HG03196 (cell line): ENCODE measurements at regions not wholly inside any gene's neighbourhood (a gene's known extent, or its start where the extent isn't known, plus 50 kb on each side); places are given as distances from the start of the nearest gene placed in this dataset.

Experiments used
- ATAC-seq: cut with Tn5 transposase; IDR thresholded peaks from one replicate; pipeline ENCODE4 v1.9.1; 2021; ENCODE audit not compliant: unreplicated experiment

GRCh38 chr1:194151056-194151455, 964.6 kb upstream of the B3GALT2 start:
- ATAC-seq, result no peak

DNA sequence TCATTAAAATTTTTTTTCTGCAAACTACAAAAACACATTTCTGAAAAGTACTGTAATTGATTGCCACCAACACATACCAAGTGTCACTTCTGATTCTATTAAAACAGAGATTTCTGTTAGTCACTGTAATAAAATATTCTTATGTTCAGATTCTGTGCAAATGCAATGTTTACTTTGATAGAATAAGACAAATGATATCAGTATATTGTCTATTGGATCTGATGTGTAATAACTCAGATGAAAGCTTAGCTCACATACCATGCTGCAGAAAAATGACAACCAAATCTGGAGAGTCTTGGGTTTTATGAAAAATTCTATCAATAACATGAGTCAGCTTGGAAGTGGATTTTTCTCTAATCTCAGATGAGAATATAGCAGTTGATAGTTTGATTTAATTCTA, 963.8 kb upstream of the B3GALT2 start:
- ATAC-seq, result no peak

- ATAC-seq, result no peak
These were observed 946.7 kb upstream of the B3GALT2 start for GRCh38 chr1:194133152-194133551.

DNA sequence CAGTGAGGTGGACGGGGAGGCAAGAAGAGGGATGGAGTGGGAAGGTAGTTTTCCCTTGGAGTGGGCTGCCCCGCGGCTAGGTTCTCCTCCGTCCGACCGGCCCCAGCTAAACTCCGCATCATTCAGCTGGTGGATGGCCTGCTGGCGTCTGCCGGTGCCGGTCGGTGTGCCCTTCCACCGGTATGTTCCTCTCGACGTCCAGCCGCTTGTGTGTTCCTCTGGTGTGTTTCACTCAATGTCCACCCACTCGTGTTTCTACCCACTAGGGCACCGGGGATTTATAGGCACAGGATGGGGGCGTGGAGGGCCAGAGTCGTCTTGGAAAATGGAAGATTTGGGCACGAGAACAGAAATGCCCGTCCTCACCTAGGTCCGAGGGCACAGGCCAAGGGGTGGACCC, 931.7 kb upstream of the B3GALT2 start:
- ATAC-seq, result no peak

DNA sequence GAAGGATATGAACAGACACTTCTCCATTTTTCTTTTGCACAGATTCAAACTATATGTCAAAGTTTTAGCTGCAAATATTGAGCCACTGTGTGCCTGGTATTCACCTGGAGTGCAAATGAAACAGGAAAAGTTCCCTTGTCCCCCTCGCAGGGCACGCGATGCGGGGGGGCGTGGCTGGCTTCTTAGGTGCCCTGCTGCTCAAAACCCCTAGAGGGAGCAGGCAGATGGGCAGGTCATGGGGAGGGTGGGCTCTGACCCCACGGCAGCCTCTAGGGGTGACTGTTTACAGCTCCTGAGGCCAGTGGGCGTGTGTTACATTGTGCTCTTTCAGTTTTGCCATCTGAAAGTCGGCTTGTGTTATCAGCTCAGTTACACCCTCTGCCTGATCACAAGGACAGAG, 931.2 kb upstream of the B3GALT2 start:
- no peak for ATAC-seq

- ATAC-seq, result no peak
These were observed 927.9 kb upstream of the B3GALT2 start for GRCh38 chr1:194114288-194114687.

DNA sequence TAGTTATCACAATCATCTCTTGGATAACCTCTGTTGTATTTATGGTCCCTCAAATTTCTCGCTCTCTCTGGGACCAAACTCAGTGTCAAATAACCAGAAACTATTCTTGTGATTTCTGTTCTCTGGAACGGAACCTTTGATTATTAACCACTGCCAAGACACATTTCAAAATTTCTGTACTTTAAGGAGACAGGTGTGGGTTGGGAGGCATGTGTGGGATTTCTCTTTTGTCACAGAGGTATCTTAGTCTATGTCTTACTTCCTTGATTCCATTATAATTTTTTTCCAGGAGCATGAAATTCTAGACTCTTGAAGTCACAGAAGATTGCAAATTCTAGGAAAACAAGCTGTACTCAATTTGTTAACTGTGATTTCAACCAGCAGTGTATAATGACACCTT, 919.0 kb upstream of the B3GALT2 start:
- ATAC-seq, result no peak

GRCh38 chr1:194104247-194104844, 917.9 kb upstream of the B3GALT2 start:
- ATAC-seq, result no peak

GRCh38 chr1:194103516-194104246, 917.3 kb upstream of the B3GALT2 start:
- ATAC-seq, result no peak

DNA sequence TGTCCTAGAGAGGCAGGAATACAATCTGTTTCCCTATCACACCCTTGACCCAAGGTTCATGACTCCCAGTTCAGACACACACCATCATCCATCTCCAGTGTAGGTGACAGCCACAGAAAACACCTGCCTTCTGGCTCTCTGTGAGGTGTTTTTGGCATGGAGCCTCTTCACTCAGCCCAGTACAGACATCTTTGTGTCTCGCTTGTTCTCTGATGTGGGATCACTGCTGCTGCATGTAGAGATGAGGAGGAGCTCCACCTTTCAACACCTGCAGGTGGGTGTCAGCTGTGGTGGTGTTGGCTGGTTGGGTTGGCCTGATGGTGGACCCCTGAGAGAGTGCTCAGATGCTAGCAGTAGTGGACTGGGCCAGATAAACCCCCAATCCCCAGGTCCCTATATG, 916.7 kb upstream of the B3GALT2 start:
- no peak for ATAC-seq

GRCh38 chr1:194102607-194103006, 916.2 kb upstream of the B3GALT2 start:
- no peak for ATAC-seq

DNA sequence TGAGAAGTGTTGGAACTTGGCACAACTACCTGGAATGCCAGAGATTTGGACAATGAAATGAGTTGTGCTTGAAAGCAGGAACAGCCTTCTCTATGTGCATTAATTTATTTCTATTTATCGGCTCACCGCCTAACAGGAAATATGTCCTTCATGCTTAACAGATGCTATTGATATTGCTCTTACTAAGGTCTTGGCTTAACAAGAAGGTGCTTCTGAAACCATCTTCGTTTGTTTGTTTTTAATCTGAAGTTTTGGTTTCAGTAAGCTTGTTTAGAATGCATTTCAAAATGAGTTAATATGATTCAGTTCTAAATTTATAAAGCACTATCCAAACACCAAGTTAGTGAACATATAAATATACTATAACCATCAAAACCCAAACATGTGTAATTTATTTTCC, 898.3 kb upstream of the B3GALT2 start:
- ATAC-seq, result no peak

GRCh38 chr1:194081444-194081843, 895.0 kb upstream of the B3GALT2 start:
- ATAC-seq, result no peak

DNA sequence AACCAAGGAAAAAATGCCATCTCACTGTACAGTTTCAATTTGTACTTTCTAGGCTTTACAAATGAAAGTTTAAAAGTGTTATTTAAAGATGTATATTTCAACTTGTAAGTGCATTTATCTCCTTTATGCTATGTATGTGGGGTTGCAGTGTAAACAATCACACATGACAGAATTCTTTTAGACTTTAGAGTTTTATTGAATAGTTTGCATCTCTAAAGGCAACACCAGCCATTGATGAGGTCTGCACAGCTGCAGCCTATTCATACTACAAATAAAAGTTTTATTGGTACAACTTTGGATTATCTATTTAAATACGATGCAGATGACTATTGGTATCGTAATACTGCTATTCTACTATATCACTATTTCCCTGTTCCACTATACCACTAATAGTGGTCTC, 894.4 kb upstream of the B3GALT2 start:
- no peak for ATAC-seq

DNA sequence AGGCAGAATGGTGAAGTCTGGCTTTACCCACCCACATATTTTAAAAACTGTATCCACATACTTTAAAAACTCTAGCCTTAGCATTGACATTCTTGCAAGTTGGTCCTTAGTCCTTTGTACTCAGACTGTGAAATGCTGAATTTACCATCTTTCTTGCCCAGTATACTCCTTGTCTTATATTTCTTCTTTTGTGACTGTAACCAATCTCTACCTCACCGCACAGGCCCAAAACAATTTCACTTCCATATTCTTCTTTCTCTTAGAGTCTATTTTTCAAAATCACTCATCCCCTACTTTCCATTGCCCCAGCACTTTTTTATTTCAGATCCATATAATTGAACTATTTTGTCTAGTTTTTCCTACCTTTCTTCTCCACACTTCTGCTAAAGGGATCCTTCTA, 892.4 kb upstream of the B3GALT2 start:
- ATAC-seq, result no peak

- no peak for ATAC-seq
These were observed 890.2 kb upstream of the B3GALT2 start for GRCh38 chr1:194076646-194077045.

DNA sequence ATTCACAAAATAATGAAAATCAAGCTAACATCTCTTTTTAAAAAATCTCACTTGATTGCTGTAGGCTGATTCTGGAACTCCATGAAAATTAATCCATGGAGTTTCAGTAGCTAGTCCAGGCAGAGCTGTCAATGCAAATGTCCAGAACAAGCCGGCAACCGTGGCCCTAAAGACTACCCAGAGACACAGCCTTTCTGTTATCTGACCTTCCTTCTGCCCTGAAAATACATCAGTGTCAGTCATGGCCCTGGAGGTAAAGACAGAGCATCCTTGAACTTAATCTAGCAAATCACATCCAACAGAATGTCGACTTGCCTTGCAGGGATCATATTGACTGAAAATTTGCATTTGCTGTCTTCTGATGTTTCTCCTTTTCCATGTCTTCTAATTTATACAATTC, 887.4 kb upstream of the B3GALT2 start:
- no peak for ATAC-seq

- no peak for ATAC-seq
These were observed 884.8 kb upstream of the B3GALT2 start for GRCh38 chr1:194071205-194071604.

GRCh38 chr1:194069831-194070218, 883.4 kb upstream of the B3GALT2 start:
- no peak for ATAC-seq

- ATAC-seq, result no peak
These were observed 882.9 kb upstream of the B3GALT2 start for GRCh38 chr1:194069168-194069830.

DNA sequence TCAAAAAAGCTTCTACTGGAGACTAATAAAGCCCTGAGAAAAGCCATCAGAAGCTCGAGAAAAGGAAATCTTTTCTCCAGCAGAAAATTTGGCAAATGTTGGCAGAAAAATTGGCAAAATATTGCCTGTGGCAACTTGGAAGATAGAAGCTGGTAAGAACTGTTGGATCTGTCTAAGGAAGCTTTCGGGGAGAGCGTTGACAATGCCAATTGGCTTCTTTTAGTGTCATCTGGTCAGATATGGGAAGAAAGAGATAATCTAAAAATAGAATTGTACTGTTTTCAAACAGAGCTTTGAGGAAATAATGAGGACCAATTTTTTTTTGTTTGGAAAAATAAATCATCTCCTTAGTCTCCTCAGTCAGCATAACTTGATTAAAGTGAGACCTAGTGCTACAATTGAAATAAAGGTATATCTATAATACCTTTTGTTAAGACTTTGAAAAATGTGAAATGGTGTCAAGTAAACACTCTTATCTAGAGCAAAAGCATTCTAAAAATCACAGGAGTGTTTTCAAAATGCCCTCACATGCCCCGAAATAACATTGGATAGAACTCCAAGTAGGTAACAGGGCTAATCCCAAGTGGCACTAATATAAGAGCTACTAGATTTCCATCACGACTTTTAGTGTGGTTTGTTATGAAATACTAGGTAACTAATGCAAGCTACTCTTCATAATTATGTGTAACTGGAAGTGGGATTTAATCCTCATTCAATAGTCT, 882.2 kb upstream of the B3GALT2 start:
- no peak for ATAC-seq

GRCh38 chr1:194067772-194068171, 881.4 kb upstream of the B3GALT2 start:
- no peak for ATAC-seq
